ENCODE measurements at regions not wholly inside any gene's neighbourhood (a gene's known extent, or its start where the extent isn't known, plus 50 kb on each side); places are given as distances from the start of the nearest gene placed in this dataset.

DNA sequence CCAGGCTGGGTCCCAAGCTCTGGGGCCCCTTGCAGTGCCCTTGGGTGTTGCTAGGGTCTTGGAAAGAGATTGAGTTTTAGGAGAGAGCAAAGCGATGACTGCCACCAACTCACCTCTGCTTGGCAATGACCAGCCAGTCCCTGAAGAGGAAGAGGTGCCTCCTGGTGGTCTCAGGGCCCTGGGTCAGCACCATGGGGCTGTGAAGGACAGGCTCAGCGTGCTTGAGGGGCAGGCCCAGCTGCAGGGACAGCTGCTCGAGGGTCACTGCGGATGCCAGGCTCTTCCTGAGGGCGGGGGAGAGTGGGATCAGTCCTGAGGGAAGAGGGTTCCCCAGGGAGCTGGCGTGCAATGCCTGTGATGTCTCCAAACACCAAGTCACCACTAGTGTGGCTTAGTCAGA, 50.8 kb upstream of the TAGAP start:
- no peak overlapping the region for H3K27ac ChIP-seq
- no peaks in the 10 kb centered on the region for H3K27me3 ChIP-seq (replicated peaks; ENCODE audit: insufficient read depth)
- H3K4me3 ChIP-seq = no peak overlapping the region
- H3K36me3 ChIP-seq = no peaks in the 10 kb centered on the region
- TF ChIP-seq, protein P1, sequence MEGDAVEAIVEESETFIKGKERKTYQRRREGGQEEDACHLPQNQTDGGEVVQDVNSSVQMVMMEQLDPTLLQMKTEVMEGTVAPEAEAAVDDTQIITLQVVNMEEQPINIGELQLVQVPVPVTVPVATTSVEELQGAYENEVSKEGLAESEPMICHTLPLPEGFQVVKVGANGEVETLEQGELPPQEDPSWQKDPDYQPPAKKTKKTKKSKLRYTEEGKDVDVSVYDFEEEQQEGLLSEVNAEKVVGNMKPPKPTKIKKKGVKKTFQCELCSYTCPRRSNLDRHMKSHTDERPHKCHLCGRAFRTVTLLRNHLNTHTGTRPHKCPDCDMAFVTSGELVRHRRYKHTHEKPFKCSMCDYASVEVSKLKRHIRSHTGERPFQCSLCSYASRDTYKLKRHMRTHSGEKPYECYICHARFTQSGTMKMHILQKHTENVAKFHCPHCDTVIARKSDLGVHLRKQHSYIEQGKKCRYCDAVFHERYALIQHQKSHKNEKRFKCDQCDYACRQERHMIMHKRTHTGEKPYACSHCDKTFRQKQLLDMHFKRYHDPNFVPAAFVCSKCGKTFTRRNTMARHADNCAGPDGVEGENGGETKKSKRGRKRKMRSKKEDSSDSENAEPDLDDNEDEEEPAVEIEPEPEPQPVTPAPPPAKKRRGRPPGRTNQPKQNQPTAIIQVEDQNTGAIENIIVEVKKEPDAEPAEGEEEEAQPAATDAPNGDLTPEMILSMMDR (IDR thresholded peaks at IDR 0.05) = no peak
- no peaks in the 10 kb centered on the region for H3K4me1 ChIP-seq (ENCODE audit: control insufficient read depth in 1 of 2, low read depth in 2 of 2)
- no peak for ATAC-seq (ENCODE audit: insufficient number of reproducible peaks, low FRiP score, low read depth)
- no peak for DNase-seq (ENCODE audit: low spot score)
- H3K9me3 ChIP-seq = no peaks in the 10 kb centered on the region

DNA sequence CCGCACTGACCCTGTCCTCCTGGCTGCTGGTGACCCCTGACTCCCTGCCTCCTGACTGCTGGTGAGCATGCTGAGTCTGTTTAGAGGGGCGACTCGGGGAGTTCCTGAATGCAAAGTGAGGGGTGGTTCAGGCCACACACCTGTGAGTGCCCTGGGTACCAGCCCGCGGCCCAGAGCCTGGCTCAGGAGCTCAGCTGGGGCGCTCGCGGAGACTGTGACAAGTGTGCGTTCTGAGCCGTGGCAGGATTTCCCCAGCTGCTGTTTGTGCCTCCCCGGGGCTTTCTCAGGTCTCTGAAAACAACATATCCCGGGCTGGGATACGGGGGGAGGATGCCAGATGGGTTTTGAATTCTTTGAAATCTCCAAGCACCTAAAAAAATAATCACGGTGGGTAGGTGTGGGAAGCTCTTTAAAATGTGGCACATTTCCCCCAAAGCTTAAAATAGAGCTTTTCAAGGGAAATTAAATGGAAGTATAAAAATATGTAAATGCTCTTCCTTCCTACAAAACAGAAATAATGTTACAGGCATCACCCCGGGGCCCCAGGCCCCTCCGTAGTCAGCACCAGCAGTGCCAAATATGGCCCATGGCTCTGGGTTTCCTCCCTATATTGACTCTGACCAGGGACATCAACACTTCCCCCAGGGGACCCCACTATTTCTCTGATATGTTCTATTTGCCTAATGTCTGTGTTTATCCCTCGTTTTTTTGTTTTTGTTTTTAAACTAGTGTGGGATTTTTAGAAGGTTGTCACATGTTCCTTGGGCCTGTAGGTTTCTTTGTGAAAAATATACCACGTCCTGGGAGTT, 49.9 kb upstream of the TAGAP start:
- TF ChIP-seq, protein P1 (IDR thresholded peaks at IDR 0.05) = no peak
- H3K27ac ChIP-seq = no peak overlapping the region
- ATAC-seq (ENCODE audit: insufficient number of reproducible peaks, low FRiP score, low read depth) (no peak), DNase-seq (ENCODE audit: low spot score) (no peak)
- no peaks in the 10 kb centered on the region for H3K4me1 ChIP-seq (ENCODE audit: control insufficient read depth in 1 of 2, low read depth in 2 of 2)
- H3K36me3 ChIP-seq = no peaks in the 10 kb centered on the region
- H3K9me3 ChIP-seq = no peaks in the 10 kb centered on the region
- H3K27me3 ChIP-seq (replicated peaks; ENCODE audit: insufficient read depth) = no peaks in the 10 kb centered on the region
- H3K4me3 ChIP-seq = no peak overlapping the region

All from thoracic aorta (tissue), 2 donors.